SU-DHL-6 (cell line): ENCODE measurements at regions not wholly inside any gene's neighbourhood (a gene's known extent, or its start where the extent isn't known, plus 50 kb on each side); places are given as distances from the start of the nearest gene placed in this dataset.

Source experiments
- CTCF ChIP-seq: fragments of 200-600 bp; sonication (generic); IDR thresholded peaks from one replicate; pipeline ENCODE4 v1.5.1; 2017; ENCODE audit warnings: antibody characterized with exemption, mild to moderate bottlenecking, low read length, moderate library complexity; ENCODE audit not compliant: insufficient read depth, poor library complexity, severe bottlenecking
- EZH2phosphoT487 ChIP-seq: fragments of 200-600 bp; sonication (generic), shearing (Covaris generic); conservative IDR thresholded peaks from 2 replicates; pipeline ENCODE4 v1.6.1; 2018; ENCODE audit warnings: mild to moderate bottlenecking, antibody characterized with exemption, low read length, moderate library complexity, mixed read lengths

GRCh38 chr2:181311837-181312236 is 145.3 kb upstream of the ITGA4 start:
- no peak for TF ChIP-seq EZH2phosphoT487
- TF ChIP-seq CTCF, result no peak
